Activated T-cell treated with anti-CD3 and anti-CD28 coated beads, Interleukin-2, amount 50 U/mL, for 72 hours (primary cell): ENCODE measurements at regions not wholly inside any gene's neighbourhood (a gene's known extent, or its start where the extent isn't known, plus 50 kb on each side); places are given as distances from the start of the nearest gene placed in this dataset.

Experiments used
- ATAC-seq, 2 donors: fragments of 150-1000 bp; cut with Tn5 transposase; replicated peaks in 1 of 2; 2 replicates each; pipeline ENCODE4 v1.10.0; 2021; ENCODE audit warnings: moderate library complexity in 2 of 2, mild to moderate bottlenecking in 1 of 2
- DNase-seq, 2 donors: peaks; one replicate each; pipeline ENCODE4 v3.0.0; 2021 to 2022; ENCODE audit warnings: mixed read lengths in 1 of 2
- H3K27ac Mint-ChIP-seq: one replicate; pipeline ENCODE4 v1.8.0; 2022; ENCODE audit warnings: mild to moderate bottlenecking, moderate library complexity, mixed read lengths
- H3K27me3 Mint-ChIP-seq: one replicate; pipeline ENCODE4 v1.8.0; 2022; ENCODE audit warnings: low read depth, mixed read lengths
- H3K36me3 Mint-ChIP-seq, 2 donors: one replicate each; pipeline ENCODE4 v1.8.0; 2022; ENCODE audit warnings: mixed read lengths in 2 of 2, mild to moderate bottlenecking in 1 of 2; ENCODE audit not compliant: insufficient read depth in 2 of 2
- H3K4me1 Mint-ChIP-seq: one replicate; pipeline ENCODE4 v1.8.0; 2022; ENCODE audit warnings: low read depth, mixed read lengths
- H3K4me3 Mint-ChIP-seq, 2 donors: one replicate each; pipeline ENCODE4 v1.8.0; 2022; ENCODE audit warnings: mild to moderate bottlenecking in 2 of 2, mixed read lengths in 2 of 2, moderate library complexity in 2 of 2
- H3K9me3 Mint-ChIP-seq, 2 donors: one replicate each; pipeline ENCODE4 v1.8.0; 2022; ENCODE audit warnings: mixed read lengths in 2 of 2

GRCh38 chr10:27619329-27619728 lies 115.2 kb downstream of the RAB18 start:
- no peak for DNase-seq
- Mint-ChIP-seq H3K4me3 (no peak overlapping the region), H3K4me1 (no peaks in the 10 kb centered on the region), H3K36me3 (no peaks in the 10 kb centered on the region), H3K27me3 (peaks cover 24% of the 10 kb centered on the region), H3K27ac (no peak overlapping the region), H3K9me3 (no peaks in the 10 kb centered on the region)
- ATAC-seq, result no peak

GRCh38 chr10:27620430-27621397 lies 116.6 kb downstream of the RAB18 start:
- peaks cover 30% of the 10 kb centered on the region for H3K27me3 Mint-ChIP-seq
- no peaks in the 10 kb centered on the region for H3K9me3 Mint-ChIP-seq
- H3K4me3 Mint-ChIP-seq, result no peak overlapping the region
- H3K27ac Mint-ChIP-seq, result no peak overlapping the region
- DNase-seq, result no peak
- ATAC-seq, result no peak
- H3K4me1 Mint-ChIP-seq, result no peaks in the 10 kb centered on the region
- no peaks in the 10 kb centered on the region for H3K36me3 Mint-ChIP-seq

- DNase-seq, result no peak
- Mint-ChIP-seq H3K4me3 (no peak overlapping the region), H3K27me3 (peaks cover 23% of the 10 kb centered on the region), H3K27ac (no peak overlapping the region), H3K36me3 (no peaks in the 10 kb centered on the region), H3K4me1 (no peaks in the 10 kb centered on the region), H3K9me3 (no peaks in the 10 kb centered on the region)
- no peak for ATAC-seq
Measured at GRCh38 chr10:27621461-27621860, 117.4 kb downstream of the RAB18 start.

- ATAC-seq (no peak), DNase-seq (no peak)
- peaks cover 23% of the 10 kb centered on the region for H3K27me3 Mint-ChIP-seq
- no peaks in the 10 kb centered on the region for H3K9me3 Mint-ChIP-seq
- H3K36me3 Mint-ChIP-seq, result no peaks in the 10 kb centered on the region
- no peak overlapping the region for H3K4me3 Mint-ChIP-seq
- H3K4me1 Mint-ChIP-seq, result no peaks in the 10 kb centered on the region
- no peak overlapping the region for H3K27ac Mint-ChIP-seq
Measured at GRCh38 chr10:27622596-27622995, 118.5 kb downstream of the RAB18 start.
